ENCODE measurements at regions not wholly inside any gene's neighbourhood (a gene's known extent, or its start where the extent isn't known, plus 50 kb on each side); places are given as distances from the start of the nearest gene placed in this dataset.

- no peak for DNase-seq (ENCODE audit: low read depth)
Observed at GRCh38 chr4:18250564-18250963, 229.0 kb upstream of the LCORL start.

GRCh38 chr4:18248611-18249010, 227.1 kb upstream of the LCORL start:
- no peak for DNase-seq (ENCODE audit: low read depth)

GRCh38 chr4:18247189-18247588, 225.6 kb upstream of the LCORL start:
- DNase-seq (ENCODE audit: low read depth), result no peak

GRCh38 chr4:18242919-18243693, 221.6 kb upstream of the LCORL start:
- no peak for DNase-seq (ENCODE audit: low read depth)

GRCh38 chr4:18241727-18242126, 220.2 kb upstream of the LCORL start:
- DNase-seq (ENCODE audit: low read depth), result no peak

- DNase-seq (ENCODE audit: low read depth), result no peak
Observed at GRCh38 chr4:18234108-18234507, 212.6 kb upstream of the LCORL start.

GRCh38 chr4:18231726-18232125, 210.2 kb upstream of the LCORL start:
- DNase-seq (ENCODE audit: low read depth), result no peak

- DNase-seq (ENCODE audit: low read depth), result no peak
Observed at GRCh38 chr4:18227880-18228279, 206.3 kb upstream of the LCORL start.

- no peak for DNase-seq (ENCODE audit: low read depth)
Observed at GRCh38 chr4:18214411-18215055, 193.0 kb upstream of the LCORL start.

GRCh38 chr4:18213576-18214198, 192.1 kb upstream of the LCORL start:
- DNase-seq (ENCODE audit: low read depth), result no peak

GRCh38 chr4:18209448-18209847, 187.9 kb upstream of the LCORL start:
- DNase-seq (ENCODE audit: low read depth), result no peak

GRCh38 chr4:18203966-18204365, 182.4 kb upstream of the LCORL start:
- no peak for DNase-seq (ENCODE audit: low read depth)

GRCh38 chr4:18202486-18202885, 180.9 kb upstream of the LCORL start:
- DNase-seq (ENCODE audit: low read depth), result no peak

- no peak for DNase-seq (ENCODE audit: low read depth)
Observed at GRCh38 chr4:18201885-18202284, 180.3 kb upstream of the LCORL start.

GRCh38 chr4:18198653-18199052, 177.1 kb upstream of the LCORL start:
- DNase-seq (ENCODE audit: low read depth), result no peak

- DNase-seq (ENCODE audit: low read depth), result no peak
Observed at GRCh38 chr4:18197467-18197866, 175.9 kb upstream of the LCORL start.

GRCh38 chr4:18194278-18194677, 172.7 kb upstream of the LCORL start:
- DNase-seq (ENCODE audit: low read depth), result no peak

GRCh38 chr4:18192901-18193300, 171.3 kb upstream of the LCORL start:
- DNase-seq (ENCODE audit: low read depth), result no peak

GRCh38 chr4:18185491-18185890, 163.9 kb upstream of the LCORL start:
- no peak for DNase-seq (ENCODE audit: low read depth)

- no peak for DNase-seq (ENCODE audit: low read depth)
Observed at GRCh38 chr4:18180892-18181291, 159.3 kb upstream of the LCORL start.

- DNase-seq (ENCODE audit: low read depth), result no peak
Observed at GRCh38 chr4:18180122-18180521, 158.6 kb upstream of the LCORL start.

GRCh38 chr4:18171896-18172295, 150.3 kb upstream of the LCORL start:
- DNase-seq (ENCODE audit: low read depth), result no peak

GRCh38 chr4:18167831-18168230, 146.3 kb upstream of the LCORL start:
- no peak for DNase-seq (ENCODE audit: low read depth)
